OCI-LY3 (cell line): ENCODE measurements at regions not wholly inside any gene's neighbourhood (a gene's known extent, or its start where the extent isn't known, plus 50 kb on each side); places are given as distances from the start of the nearest gene placed in this dataset.
A peak's percentile ranks its signal among the peaks of the same experiment; 100 is the strongest.

Experiments
- EZH2phosphoT487 ChIP-seq: fragments of 200-600 bp; shearing (Covaris generic); IDR thresholded peaks from 2 replicates; pipeline ENCODE4 v1.6.1; 2018; ENCODE audit warnings: antibody characterized with exemption, mixed run types, low read depth
- TF ChIP-seq, protein P1 (sequence below): fragments of 200-600, 300-600 bp; sonication (generic); IDR thresholded peaks from 2 replicates; pipeline ENCODE4 v1.5.1; 2014; ENCODE audit warnings: antibody characterized with exemption, low read length, low read depth

DNA sequence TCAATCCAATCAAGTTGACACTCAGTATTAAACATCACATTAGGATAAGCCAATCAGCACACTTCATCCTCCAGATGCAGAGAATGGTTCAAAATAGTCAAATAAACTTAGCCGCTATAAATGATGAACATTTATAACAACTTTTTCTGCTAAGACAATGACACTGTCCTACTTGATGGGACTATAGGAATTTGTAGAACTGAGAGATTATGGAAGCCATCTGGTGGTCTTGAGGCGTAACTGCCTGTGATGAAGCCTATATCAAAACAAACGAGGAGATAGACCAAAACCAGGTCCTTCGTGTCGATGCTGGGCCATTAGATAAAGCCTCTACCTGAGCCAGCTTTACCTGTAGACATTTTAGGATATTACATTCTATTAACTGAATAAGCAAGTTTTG, 631.1 kb downstream of the COL12A1 start:
- TF ChIP-seq, protein P1, sequence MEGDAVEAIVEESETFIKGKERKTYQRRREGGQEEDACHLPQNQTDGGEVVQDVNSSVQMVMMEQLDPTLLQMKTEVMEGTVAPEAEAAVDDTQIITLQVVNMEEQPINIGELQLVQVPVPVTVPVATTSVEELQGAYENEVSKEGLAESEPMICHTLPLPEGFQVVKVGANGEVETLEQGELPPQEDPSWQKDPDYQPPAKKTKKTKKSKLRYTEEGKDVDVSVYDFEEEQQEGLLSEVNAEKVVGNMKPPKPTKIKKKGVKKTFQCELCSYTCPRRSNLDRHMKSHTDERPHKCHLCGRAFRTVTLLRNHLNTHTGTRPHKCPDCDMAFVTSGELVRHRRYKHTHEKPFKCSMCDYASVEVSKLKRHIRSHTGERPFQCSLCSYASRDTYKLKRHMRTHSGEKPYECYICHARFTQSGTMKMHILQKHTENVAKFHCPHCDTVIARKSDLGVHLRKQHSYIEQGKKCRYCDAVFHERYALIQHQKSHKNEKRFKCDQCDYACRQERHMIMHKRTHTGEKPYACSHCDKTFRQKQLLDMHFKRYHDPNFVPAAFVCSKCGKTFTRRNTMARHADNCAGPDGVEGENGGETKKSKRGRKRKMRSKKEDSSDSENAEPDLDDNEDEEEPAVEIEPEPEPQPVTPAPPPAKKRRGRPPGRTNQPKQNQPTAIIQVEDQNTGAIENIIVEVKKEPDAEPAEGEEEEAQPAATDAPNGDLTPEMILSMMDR, result peak; percentile 80
- TF ChIP-seq EZH2phosphoT487, result no peak
